ENCODE measurements at regions not wholly inside any gene's neighbourhood (a gene's known extent, or its start where the extent isn't known, plus 50 kb on each side); places are given as distances from the start of the nearest gene placed in this dataset.
"Not testable (repeated sequence)": the region's sequence is repeated elsewhere in the genome, so short reads cannot be mapped to it uniquely, and the experiment has no call there.

GRCh38 chr17:22048226-22048625 is 355.9 kb downstream of the KCNJ18 start:
- not testable (repeated sequence) for TF ChIP-seq EP300 (IDR thresholded peaks at IDR 0.05); MAX (IDR thresholded peaks at IDR 0.05); POLR2A (IDR thresholded peaks at IDR 0.05; ENCODE audit: low read length); NR3C1 (IDR thresholded peaks at IDR 0.05); USF2 (IDR thresholded peaks at IDR 0.05); EHMT2 (IDR thresholded peaks at IDR 0.05; ENCODE audit: low read depth); HOXA7 (CRISPR knock-in tag; IDR thresholded peaks at IDR 0.05)
- TF ChIP-seq, protein P1, sequence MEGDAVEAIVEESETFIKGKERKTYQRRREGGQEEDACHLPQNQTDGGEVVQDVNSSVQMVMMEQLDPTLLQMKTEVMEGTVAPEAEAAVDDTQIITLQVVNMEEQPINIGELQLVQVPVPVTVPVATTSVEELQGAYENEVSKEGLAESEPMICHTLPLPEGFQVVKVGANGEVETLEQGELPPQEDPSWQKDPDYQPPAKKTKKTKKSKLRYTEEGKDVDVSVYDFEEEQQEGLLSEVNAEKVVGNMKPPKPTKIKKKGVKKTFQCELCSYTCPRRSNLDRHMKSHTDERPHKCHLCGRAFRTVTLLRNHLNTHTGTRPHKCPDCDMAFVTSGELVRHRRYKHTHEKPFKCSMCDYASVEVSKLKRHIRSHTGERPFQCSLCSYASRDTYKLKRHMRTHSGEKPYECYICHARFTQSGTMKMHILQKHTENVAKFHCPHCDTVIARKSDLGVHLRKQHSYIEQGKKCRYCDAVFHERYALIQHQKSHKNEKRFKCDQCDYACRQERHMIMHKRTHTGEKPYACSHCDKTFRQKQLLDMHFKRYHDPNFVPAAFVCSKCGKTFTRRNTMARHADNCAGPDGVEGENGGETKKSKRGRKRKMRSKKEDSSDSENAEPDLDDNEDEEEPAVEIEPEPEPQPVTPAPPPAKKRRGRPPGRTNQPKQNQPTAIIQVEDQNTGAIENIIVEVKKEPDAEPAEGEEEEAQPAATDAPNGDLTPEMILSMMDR (IDR thresholded peaks at IDR 0.05): not testable (repeated sequence)
- TF ChIP-seq, protein P2, sequence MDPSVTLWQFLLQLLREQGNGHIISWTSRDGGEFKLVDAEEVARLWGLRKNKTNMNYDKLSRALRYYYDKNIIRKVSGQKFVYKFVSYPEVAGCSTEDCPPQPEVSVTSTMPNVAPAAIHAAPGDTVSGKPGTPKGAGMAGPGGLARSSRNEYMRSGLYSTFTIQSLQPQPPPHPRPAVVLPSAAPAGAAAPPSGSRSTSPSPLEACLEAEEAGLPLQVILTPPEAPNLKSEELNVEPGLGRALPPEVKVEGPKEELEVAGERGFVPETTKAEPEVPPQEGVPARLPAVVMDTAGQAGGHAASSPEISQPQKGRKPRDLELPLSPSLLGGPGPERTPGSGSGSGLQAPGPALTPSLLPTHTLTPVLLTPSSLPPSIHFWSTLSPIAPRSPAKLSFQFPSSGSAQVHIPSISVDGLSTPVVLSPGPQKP (IDR thresholded peaks at IDR 0.05; ENCODE audit: low read depth, low read length): not testable (repeated sequence)
